Neural progenitor cell (in vitro differentiated cells): ENCODE measurements at regions not wholly inside any gene's neighbourhood (a gene's known extent, or its start where the extent isn't known, plus 50 kb on each side); places are given as distances from the start of the nearest gene placed in this dataset.

Source experiments
- CTCF ChIP-seq: fragments of 200-600 bp; sonication (generic); IDR thresholded peaks from 2 replicates; pipeline ENCODE4 v1.5.1; 2017; ENCODE audit warnings: antibody characterized with exemption, mild to moderate bottlenecking
- EZH2 ChIP-seq: fragments of 200-600 bp; sonication (generic); IDR thresholded peaks from 2 replicates; pipeline ENCODE4 v1.6.1; 2017; ENCODE audit warnings: antibody characterized with exemption, mild to moderate bottlenecking, moderate library complexity
- EZH2phosphoT487 ChIP-seq: fragments of 200-600 bp; sonication (generic); IDR thresholded peaks from 2 replicates; pipeline ENCODE4 v1.6.1; 2017; ENCODE audit warnings: antibody characterized with exemption

DNA sequence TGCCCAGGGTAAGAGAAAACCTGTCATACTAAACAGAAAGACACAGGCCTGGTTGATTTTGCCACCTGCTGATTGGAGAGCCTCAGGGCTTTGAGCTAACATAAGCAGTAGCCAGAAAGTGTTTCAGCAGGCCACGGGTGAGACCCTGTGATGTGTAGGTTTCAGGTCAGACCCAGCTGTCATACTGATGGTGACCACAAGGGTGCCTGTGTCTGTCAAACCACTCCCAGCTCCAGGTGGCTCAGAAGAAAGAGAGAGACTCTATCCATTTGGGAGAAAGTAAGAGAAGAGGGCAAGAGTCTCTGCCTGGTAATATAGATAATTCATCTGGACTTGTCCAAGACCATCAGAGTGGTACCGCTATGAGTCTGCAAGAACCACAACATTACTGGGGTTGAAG is 72.8 kb upstream of the NLRP2B start:
- TF ChIP-seq CTCF, result peak; percentile 21
- TF ChIP-seq EZH2, result no peak
- TF ChIP-seq EZH2phosphoT487, result no peak
